ENCODE measurements at regions not wholly inside any gene's neighbourhood (a gene's known extent, or its start where the extent isn't known, plus 50 kb on each side); places are given as distances from the start of the nearest gene placed in this dataset.

- TF ChIP-seq CTCF (IDR thresholded peaks at IDR 0.05; ENCODE audit: low read depth, low read length, poor library complexity, severe bottlenecking) (no peak), EZH2phosphoT487 (IDR thresholded peaks at IDR 0.05; ENCODE audit: borderline replicate concordance, low read length) (no peak)
Observed at GRCh38 chr1:217249857-217250256, 381.0 kb downstream of the GPATCH2 start.

Data from DOHH2 (cell line).